Ureter (tissue), 1 donor: ENCODE measurements at regions not wholly inside any gene's neighbourhood (a gene's known extent, or its start where the extent isn't known, plus 50 kb on each side); places are given as distances from the start of the nearest gene placed in this dataset.

Experiments used
- DNase-seq: peaks from one replicate; pipeline ENCODE4 v3.0.0-alpha.2; 2020; ENCODE audit warnings: low spot score
- donor health status: DM: yes; HTN: yes; CAD: no.

DNA sequence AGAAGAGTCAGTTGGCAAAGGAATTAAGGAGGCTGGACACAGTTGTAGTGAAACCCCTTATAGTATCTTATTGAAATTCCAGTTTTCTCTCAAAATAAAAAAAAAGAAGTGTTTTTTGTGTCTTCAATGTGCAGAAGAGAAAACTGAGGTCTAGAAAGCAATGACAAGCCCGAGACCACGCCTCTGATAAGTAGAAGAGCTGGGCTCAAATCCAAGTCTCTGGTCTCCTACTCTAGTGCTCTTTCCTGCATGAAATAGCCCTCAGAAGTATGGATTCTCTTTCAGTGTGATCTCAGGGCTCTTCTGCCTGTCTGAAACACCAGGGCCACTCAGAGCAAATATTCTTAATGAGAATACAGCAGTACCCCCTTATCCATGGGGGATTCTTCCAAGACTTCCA, 200.9 kb downstream of the KIF18A start:
- no peak for DNase-seq

DNA sequence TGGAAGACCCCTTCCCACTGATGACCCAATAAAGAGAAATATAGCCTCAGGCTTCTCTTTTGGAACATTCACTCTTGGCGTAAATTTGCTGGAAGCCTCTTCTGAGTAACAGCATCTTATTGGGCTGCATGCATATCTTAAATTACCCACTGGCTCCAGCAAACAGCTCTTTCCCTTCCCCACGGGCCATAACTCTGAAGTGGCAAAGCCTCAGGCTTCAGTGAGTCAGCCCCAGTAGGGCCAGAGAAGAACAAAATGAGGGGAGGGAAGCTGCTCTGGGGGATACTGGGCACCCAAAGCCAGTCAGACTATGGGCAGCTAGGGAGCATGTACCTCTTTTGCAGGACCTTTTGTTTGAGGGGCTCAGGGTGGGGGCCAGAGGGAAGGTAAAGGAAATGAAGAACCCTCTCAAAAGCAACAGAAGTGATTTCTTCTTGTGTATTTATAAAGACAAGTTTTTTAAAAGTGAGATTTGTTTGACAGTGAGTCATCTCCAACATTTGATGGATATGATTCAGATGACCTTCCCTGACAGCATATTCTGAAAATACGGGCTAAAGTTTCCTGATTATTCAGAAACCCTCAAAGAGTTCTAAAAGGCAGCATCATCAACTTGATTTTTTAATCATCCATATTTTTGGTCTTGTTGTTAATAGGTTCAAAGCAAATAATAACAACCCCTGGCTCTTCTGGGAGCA, 203.4 kb downstream of the KIF18A start:
- no peak for DNase-seq

DNA sequence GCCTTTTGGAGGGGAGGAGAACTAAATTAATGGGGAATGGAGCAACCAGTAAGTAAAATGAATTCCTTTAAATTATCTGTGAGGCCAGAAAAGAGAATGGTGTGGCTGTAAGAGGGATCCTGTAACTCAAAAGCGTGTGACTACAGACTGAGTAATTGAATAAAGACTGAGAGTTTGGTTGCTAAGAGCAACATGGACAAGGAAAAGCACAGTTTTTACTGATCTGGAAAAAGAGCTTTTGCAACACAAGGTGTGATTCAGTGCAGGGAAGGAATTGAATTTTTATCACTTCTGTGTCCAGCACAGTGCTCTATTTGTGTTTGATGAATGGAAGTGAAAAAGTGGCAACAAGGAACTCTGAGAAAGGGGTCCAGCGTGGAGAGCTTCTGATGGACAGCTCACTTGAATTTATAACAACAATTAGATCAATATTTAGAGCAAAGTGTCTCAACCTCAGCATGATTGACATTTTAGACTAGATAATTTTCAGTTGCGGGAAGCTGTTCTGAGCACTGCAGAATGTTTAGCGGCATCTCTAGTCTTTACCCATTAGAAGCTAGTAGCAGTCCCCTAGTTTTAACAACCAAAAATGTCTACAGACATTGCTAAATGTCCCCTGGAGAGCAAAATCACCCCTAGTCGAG, 202.8 kb upstream of the BDNF start:
- DNase-seq = no peak

GRCh38 chr11:27898166-27898565, 197.9 kb upstream of the BDNF start:
- no peak for DNase-seq

- DNase-seq = no peak
Observed at GRCh38 chr11:27896096-27896495, 195.8 kb upstream of the BDNF start.

DNA sequence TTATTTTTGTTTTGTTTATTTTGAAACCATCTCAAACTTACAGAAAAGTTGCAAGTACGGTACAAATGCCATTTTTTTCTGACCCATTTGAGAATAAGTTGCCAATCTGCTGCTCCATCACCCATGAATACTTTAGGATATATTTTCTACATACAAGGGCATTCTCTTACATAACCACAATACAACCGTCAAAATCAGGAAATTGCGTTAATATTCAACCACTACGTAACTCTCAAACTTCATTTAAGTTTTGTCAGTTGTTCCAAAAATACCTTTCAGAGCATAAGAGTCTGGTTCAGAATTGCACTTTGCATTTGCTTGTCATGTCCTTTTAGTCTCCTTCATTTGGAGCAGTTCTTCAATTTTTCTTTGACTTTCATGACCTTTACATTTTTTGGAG, 194.3 kb upstream of the BDNF start:
- DNase-seq = no peak

GRCh38 chr11:27886857-27887256, 186.6 kb upstream of the BDNF start:
- no peak for DNase-seq

DNA sequence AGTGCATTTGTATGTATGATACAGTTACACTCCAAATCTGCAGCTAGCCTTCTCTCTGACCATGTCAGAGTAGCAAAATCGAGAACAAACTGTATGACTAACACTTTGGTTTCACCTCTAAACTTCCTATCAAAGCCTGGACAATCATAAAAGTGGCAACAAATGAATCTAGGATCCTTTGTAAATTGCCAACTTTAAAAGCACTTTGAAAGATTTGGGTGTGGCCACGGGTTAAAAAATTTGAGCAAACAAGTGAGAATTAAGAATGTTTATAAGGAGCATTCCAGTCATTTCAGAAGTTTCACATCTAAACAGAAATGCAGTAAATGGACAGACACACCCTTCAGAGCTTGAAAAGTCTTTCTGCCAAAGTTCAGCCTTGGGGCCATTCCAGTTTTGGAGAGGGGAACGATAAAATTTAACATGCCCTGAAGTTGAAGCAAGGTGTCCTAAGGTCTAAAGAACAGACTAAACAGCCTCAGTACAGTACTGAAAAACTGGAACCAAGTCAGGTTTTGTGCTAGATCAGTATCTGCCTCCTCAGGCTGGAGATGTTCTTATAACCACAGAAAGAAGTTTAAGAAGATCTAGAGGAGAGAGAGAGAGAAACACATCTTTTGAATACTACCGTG, 181.9 kb upstream of the BDNF start:
- no peak for DNase-seq

GRCh38 chr11:27875831-27876775, 175.8 kb upstream of the BDNF start:
- DNase-seq = no peak

GRCh38 chr11:27874998-27875830, 175.0 kb upstream of the BDNF start:
- DNase-seq = no peak

- no peak for DNase-seq
Observed at GRCh38 chr11:27873664-27874063, 173.4 kb upstream of the BDNF start.

- DNase-seq = no peak
Observed at GRCh38 chr11:27871056-27871455, 170.8 kb upstream of the BDNF start.

- DNase-seq = no peak
Observed at GRCh38 chr11:27869701-27870100, 169.4 kb upstream of the BDNF start.

- DNase-seq = no peak
Observed at GRCh38 chr11:27868709-27869108, 168.5 kb upstream of the BDNF start.

DNA sequence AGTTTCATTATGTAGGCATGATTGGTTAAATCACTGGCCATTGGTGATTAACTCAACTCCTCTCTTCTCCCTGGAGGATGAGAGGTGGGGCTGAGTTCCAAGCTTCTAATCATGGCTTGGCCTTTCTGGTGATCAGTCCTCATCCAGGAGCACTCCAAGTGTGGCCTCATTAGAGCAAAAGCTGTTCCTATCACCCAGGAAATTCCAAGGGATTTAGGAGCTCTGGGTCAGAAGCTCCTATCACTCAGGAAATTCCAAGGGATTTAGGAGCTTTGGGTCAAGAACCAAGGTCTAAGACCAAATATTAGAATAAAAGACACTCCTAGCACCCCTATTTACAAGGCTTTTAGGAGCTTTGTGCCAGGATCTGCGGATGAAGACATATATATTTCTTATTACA, 168.0 kb upstream of the BDNF start:
- no peak for DNase-seq

- DNase-seq = no peak
Observed at GRCh38 chr11:27865105-27865504, 164.8 kb upstream of the BDNF start.

DNA sequence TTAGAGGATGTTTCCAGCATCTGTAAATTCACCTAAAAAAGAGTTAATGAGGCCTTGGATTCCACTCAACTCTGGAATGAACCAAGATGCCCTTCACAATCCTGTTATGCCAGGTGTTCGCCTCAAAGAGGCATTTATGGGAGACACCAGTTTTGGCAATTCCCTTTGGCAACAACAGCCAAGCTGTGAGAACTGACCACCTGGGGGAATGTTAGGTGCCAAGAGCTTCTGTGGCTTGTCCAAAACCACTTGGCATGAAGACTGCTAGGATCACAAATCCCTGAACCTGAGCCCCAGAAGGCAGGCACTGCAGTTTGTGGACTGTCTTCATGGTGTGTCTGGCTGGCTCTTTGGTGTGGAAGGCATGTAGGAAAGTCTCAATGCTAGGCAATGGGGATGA, 164.4 kb upstream of the BDNF start:
- DNase-seq = no peak

GRCh38 chr11:27864091-27864491, 163.8 kb upstream of the BDNF start:
- DNase-seq = no peak

GRCh38 chr11:27863637-27864036, 163.4 kb upstream of the BDNF start:
- no peak for DNase-seq

DNA sequence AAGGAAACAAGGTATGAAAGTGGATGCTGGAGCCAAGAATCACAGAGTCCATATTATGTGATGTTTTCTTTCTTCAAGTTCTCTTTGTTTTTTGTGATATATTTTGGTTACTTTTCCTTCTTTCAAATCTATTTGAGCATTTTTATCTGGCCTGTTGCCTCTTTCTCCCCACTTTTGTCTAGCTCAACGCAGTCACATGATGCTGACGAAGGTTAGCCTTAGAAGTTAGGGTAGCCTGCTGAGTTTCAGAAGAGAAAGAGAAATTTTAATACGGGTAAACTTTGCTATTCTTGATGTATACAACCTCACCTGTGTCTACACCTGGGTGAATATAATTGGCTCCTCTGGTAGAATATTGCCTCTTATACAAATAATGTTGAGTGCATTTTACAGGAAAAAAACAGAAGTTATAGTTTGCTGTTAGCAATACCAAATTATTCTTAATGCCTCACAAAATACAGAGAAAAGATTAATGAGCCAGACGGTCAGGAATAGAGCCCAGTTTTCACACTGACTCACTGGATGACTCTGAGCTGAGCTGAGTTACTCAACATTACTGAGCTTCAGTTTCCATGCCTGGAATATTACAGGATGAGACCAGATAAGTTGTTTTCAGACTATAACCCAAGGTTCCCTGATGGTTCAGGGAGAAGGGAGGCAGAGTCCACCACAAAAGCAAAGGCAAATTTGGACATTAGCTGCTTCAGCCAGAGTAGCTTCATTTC, 161.6 kb upstream of the BDNF start:
- no peak for DNase-seq

DNA sequence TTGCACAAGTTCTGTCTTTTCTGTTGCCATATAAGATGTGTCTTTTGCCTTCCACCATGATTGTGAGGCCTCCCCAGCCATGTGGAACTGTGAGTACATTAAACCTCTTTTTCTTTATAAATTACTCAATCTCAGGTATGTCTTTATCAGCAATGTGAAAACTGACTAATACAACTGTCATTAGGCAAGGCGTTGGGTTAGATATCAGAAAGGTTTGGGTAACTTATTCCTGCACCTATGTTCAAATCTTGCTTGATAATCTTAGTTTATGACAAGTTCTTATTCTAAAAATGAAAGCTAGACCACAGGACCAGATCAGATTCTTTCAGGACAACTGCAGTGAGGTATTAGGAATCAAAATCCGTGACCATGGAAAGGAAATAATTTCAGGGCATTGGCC, 160.6 kb upstream of the BDNF start:
- DNase-seq = no peak
